ENCODE measurements at regions not wholly inside any gene's neighbourhood (a gene's known extent, or its start where the extent isn't known, plus 50 kb on each side); places are given as distances from the start of the nearest gene placed in this dataset.

DNA sequence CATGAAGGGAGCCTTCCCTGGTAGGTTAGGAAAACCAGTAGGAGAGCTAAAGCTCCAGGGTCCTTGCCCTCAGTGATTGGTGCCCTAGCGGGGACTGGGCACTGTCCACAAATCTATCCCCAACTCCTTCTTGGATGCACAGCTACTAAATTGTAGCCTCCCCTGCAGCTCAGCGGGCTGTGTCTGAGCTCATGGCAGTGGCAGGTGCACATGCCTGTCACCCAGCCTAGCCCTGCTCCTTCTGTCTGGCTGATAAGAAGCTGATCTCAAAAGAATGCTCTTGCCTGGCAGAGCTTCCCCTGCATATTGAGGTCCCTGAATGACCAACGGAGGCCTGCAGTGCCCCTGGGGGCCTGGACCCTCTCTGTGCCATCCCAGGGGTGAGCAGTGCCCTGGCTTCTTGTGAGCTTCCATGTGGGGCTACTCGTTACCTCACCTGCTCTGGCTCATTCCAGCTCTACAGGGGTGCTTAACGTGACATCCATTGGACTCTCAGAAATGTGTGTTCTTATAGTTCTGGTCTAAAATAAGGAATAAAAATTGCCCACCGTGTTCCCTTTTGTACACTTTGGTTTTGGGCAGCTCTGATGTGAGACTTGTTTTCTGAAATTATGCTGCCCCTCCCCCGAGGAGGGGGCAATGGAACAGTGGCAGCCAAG, 59.8 kb upstream of the ANTXRL start:
- TF ChIP-seq, protein P1, sequence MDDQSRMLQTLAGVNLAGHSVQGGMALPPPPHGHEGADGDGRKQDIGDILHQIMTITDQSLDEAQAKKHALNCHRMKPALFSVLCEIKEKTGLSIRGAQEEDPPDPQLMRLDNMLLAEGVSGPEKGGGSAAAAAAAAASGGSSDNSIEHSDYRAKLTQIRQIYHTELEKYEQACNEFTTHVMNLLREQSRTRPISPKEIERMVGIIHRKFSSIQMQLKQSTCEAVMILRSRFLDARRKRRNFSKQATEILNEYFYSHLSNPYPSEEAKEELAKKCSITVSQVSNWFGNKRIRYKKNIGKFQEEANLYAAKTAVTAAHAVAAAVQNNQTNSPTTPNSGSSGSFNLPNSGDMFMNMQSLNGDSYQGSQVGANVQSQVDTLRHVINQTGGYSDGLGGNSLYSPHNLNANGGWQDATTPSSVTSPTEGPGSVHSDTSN (IDR thresholded peaks at IDR 0.05; ENCODE audit: insufficient replicate concordance, low read depth, low read length): no peak
- TF ChIP-seq SUZ12 (IDR thresholded peaks at IDR 0.05; ENCODE audit: unreplicated experiment): no peak
- no peak for TF ChIP-seq POLR2AphosphoS5 (IDR thresholded peaks at IDR 0.05; ENCODE audit: low read length)
- no peak for TF ChIP-seq ZBED1 (IDR thresholded peaks at IDR 0.05; ENCODE audit: borderline replicate concordance)
- no peak for TF ChIP-seq CTCF (IDR thresholded peaks at IDR 0.05 in 2 of 3, conservative IDR thresholded peaks at IDR 0.05 in 1 of 3; ENCODE audit: control insufficient read depth in 2 of 3, extremely low read depth in 1 of 3, insufficient read depth in 1 of 3, low read depth in 3 of 3, low read length in 3 of 3)
- no peak for TF ChIP-seq RCOR1 (conservative IDR thresholded peaks at IDR 0.05; ENCODE audit: low read depth, low read length)
